IMR-90 (cell line): ENCODE measurements at regions not wholly inside any gene's neighbourhood (a gene's known extent, or its start where the extent isn't known, plus 50 kb on each side); places are given as distances from the start of the nearest gene placed in this dataset.

Experiments used
- CTCF ChIP-seq: conservative IDR thresholded peaks from 2 replicates; pipeline ENCODE4 v1.5.1; 2012; ENCODE audit warnings: mild to moderate bottlenecking, low read depth, low read length, improper control_type of control experiment
- MAFK ChIP-seq: IDR thresholded peaks from 2 replicates; pipeline ENCODE4 v1.6.1; 2012; ENCODE audit warnings: low read depth, low read length, improper control_type of control experiment
- MAZ ChIP-seq: IDR thresholded peaks from 2 replicates; pipeline ENCODE4 v1.6.1; 2012; ENCODE audit warnings: low read depth, mild to moderate bottlenecking, low read length, improper control_type of control experiment, moderate library complexity, borderline replicate concordance
- NFE2L2 ChIP-seq: fragments of 150-350 bp; IDR thresholded peaks from 2 replicates; pipeline ENCODE4 v1.6.1; 2016; ENCODE audit warnings: low read depth, mild to moderate bottlenecking, low read length
- POLR2A ChIP-seq: IDR thresholded peaks from 2 replicates; pipeline ENCODE4 v1.6.1; 2012; ENCODE audit warnings: mild to moderate bottlenecking, low read depth, low read length
- RAD21 ChIP-seq: IDR thresholded peaks from 2 replicates; pipeline ENCODE4 v1.6.1; 2012; ENCODE audit warnings: low read length, improper control_type of control experiment

GRCh38 chr16:86986809-86987487 lies 330.2 kb downstream of the C16orf95 start:
- no peak for TF ChIP-seq CTCF
- TF ChIP-seq POLR2A: no peak
- TF ChIP-seq MAFK: no peak
- TF ChIP-seq NFE2L2: no peak
- no peak for TF ChIP-seq RAD21
- no peak for TF ChIP-seq MAZ
